ENCODE measurements at regions not wholly inside any gene's neighbourhood (a gene's known extent, or its start where the extent isn't known, plus 50 kb on each side); places are given as distances from the start of the nearest gene placed in this dataset.

DNA sequence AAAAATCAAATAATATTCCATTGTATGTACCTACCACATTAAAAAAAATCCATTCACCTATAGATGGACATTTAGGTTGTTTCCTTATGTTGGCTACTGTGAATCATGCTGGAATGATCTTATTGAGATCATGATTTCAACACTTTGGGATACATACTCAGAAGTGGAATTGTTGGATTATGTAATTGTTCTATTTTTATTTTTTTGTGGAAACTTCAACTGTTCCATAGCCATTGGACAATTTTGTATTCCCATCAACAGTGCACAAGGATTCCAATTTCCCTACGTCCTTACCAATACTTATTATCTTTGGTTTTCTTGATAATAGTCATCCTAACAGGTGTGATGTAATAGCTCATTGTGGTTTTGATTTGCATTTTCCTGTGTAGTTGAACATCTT, 834.0 kb downstream of the MAFB start:
- TF ChIP-seq, protein P1, sequence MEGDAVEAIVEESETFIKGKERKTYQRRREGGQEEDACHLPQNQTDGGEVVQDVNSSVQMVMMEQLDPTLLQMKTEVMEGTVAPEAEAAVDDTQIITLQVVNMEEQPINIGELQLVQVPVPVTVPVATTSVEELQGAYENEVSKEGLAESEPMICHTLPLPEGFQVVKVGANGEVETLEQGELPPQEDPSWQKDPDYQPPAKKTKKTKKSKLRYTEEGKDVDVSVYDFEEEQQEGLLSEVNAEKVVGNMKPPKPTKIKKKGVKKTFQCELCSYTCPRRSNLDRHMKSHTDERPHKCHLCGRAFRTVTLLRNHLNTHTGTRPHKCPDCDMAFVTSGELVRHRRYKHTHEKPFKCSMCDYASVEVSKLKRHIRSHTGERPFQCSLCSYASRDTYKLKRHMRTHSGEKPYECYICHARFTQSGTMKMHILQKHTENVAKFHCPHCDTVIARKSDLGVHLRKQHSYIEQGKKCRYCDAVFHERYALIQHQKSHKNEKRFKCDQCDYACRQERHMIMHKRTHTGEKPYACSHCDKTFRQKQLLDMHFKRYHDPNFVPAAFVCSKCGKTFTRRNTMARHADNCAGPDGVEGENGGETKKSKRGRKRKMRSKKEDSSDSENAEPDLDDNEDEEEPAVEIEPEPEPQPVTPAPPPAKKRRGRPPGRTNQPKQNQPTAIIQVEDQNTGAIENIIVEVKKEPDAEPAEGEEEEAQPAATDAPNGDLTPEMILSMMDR (IDR thresholded peaks at IDR 0.05): no peak
- TF ChIP-seq EP300 (IDR thresholded peaks at IDR 0.05) (no peak), POLR2A (IDR thresholded peaks at IDR 0.05) (no peak), POLR2AphosphoS5 (IDR thresholded peaks at IDR 0.05) (no peak)
